Dedifferentiated amniotic fluid mesenchymal stem cell (primary cell): ENCODE measurements at regions not wholly inside any gene's neighbourhood (a gene's known extent, or its start where the extent isn't known, plus 50 kb on each side); places are given as distances from the start of the nearest gene placed in this dataset.

Source experiments
- DNase-seq: peaks from one replicate; pipeline ENCODE4 v3.0.0-alpha.2; 2016; ENCODE audit errors: extremely low spot score

GRCh38 chr9:89766991-89767390, 162.2 kb downstream of the GADD45G start:
- DNase-seq, result no peak

GRCh38 chr9:89768051-89768450, 163.2 kb downstream of the GADD45G start:
- no peak for DNase-seq

GRCh38 chr9:89768650-89769071, 163.8 kb downstream of the GADD45G start:
- no peak for DNase-seq

GRCh38 chr9:89770531-89771174, 165.8 kb downstream of the GADD45G start:
- DNase-seq, result no peak

- no peak for DNase-seq
These were observed 166.4 kb downstream of the GADD45G start for GRCh38 chr9:89771205-89771604.

- DNase-seq, result no peak
These were observed 168.4 kb downstream of the GADD45G start for GRCh38 chr9:89773170-89773569.

GRCh38 chr9:89774858-89775370, 170.1 kb downstream of the GADD45G start:
- DNase-seq, result no peak

GRCh38 chr9:89775641-89776040, 170.8 kb downstream of the GADD45G start:
- DNase-seq, result no peak

- no peak for DNase-seq
These were observed 172.1 kb downstream of the GADD45G start for GRCh38 chr9:89776795-89777525.

- DNase-seq, result no peak
These were observed 172.7 kb downstream of the GADD45G start for GRCh38 chr9:89777544-89777943.

GRCh38 chr9:89778100-89779090, 173.6 kb downstream of the GADD45G start:
- DNase-seq, result no peak

- no peak for DNase-seq
These were observed 174.8 kb downstream of the GADD45G start for GRCh38 chr9:89779405-89780203.

- DNase-seq, result no peak
These were observed 176.1 kb downstream of the GADD45G start for GRCh38 chr9:89780959-89781358.

GRCh38 chr9:89781838-89782540, 177.2 kb downstream of the GADD45G start:
- DNase-seq, result no peak

GRCh38 chr9:89786655-89787054, 181.8 kb downstream of the GADD45G start:
- DNase-seq, result no peak

- DNase-seq, result no peak
These were observed 182.8 kb downstream of the GADD45G start for GRCh38 chr9:89787595-89787994.

- no peak for DNase-seq
These were observed 183.6 kb downstream of the GADD45G start for GRCh38 chr9:89788434-89788833.

GRCh38 chr9:89789922-89790510, 185.2 kb downstream of the GADD45G start:
- no peak for DNase-seq

GRCh38 chr9:89790542-89791109, 185.8 kb downstream of the GADD45G start:
- no peak for DNase-seq

- no peak for DNase-seq
These were observed 186.9 kb downstream of the GADD45G start for GRCh38 chr9:89791754-89792153.
